Stimulated activated CD8-positive, alpha-beta memory T cell treated with anti-CD3 and anti-CD28 coated beads, Interleukin-7, amount 100 ng/mL, for 1 hour (primary cell): ENCODE measurements at regions not wholly inside any gene's neighbourhood (a gene's known extent, or its start where the extent isn't known, plus 50 kb on each side); places are given as distances from the start of the nearest gene placed in this dataset.

ENCODE experiments used
- DNase-seq, 2 donors: peaks; one replicate each; pipeline ENCODE4 v3.0.0-alpha.2; 2020; ENCODE audit warnings: low read depth in 2 of 2

DNA sequence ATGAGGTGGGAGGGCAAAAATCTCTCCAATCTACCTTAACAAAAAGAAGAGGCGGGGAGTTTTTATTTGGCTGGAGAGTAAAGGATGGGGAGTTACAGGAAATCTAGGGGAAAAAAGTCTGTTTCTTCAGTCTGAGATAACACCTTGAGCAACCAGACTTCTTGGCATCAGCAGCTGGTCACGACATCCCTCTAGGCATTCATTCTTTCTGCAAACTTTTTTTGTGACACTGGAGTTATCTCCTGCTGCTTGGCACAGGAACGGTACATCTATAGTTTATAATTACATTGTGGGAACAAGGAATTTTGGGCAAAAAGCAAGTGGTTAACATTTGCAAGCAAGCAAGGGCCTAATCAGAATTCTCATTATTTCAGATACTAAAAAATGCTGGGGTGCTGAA lies 50.6 kb upstream of the IFNGR1 start:
- DNase-seq, result no peak

DNA sequence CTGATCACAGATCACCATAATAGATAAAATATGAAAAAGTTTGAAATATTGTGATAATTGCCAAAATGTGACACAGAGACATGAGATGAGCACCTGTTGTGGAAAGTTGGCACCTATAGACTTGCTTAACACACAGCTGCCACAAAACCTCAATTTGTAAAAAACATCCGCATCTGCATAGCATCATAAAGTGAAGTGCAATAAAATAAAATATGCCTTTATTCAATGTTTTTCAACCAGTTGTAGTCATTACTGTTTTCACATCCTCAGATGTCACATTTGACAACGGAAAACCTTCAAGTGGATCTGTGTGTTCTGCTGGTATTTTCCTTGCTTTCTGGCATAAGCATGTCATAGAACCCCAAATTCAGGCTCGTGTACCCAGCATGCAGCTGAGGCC lies 50.2 kb upstream of the IFNGR1 start:
- DNase-seq, result no peak
